ENCODE measurements at regions not wholly inside any gene's neighbourhood (a gene's known extent, or its start where the extent isn't known, plus 50 kb on each side); places are given as distances from the start of the nearest gene placed in this dataset.

- POLR2A ChIA-PET, result no interaction called here
- dilution Hi-C loops (cut with MboI; ENCODE audit: extremely low pct_ligation_motif_present, low sequenced_read_pairs), result no loop called here
These were observed 403.9 kb downstream of the MED13L start for GRCh38 chr12:115873451-115874082.

More at GRCh38 chr12:115873451-115874082, 403.9 kb downstream of the MED13L start:
- no peak overlapping the region for H3K9ac ChIP-seq (replicated peaks; ENCODE audit: extremely low read depth, insufficient read depth, low read length)
- H2AFZ ChIP-seq (ENCODE audit: low read depth, low read length), result no peak overlapping the region
- no peaks in the 10 kb centered on the region for H3K4me1 ChIP-seq (ENCODE audit: control insufficient read depth, extremely low read depth, insufficient read depth, low read length)
- no peaks in the 10 kb centered on the region for H3K9me3 ChIP-seq (replicated peaks; ENCODE audit: control insufficient read depth, insufficient read depth, low read length)
- no TSS peak for BruUV-seq (replicated peaks)
- FAIRE-seq (no peak), DNase-seq (ENCODE audit: low read depth, low spot score) (no peak)
- H3K9me1 ChIP-seq (replicated peaks; ENCODE audit: control insufficient read depth, extremely low read depth, insufficient read depth, low read length), result no peaks in the 10 kb centered on the region
- no peak overlapping the region for H3K4me3 ChIP-seq (replicated peaks in 1 of 3; ENCODE audit: insufficient read depth in 1 of 3, low read depth in 1 of 3, low read length in 3 of 3)
- no peak overlapping the region for H3K4me2 ChIP-seq (ENCODE audit: insufficient read depth, low read length)
- TF ChIP-seq POLR2A (IDR thresholded peaks at IDR 0.05; ENCODE audit: low read depth, low read length), result no peak
- no peak for TF ChIP-seq MAX (IDR thresholded peaks at IDR 0.05; ENCODE audit: insufficient read depth, insufficient read length)
- TF ChIP-seq EZH2 (IDR thresholded peaks at IDR 0.05; ENCODE audit: borderline replicate concordance, low read depth, low read length, severe bottlenecking), result no peak
- TF ChIP-seq CTCF (IDR thresholded peaks at IDR 0.05; ENCODE audit: extremely low read depth in 1 of 2, insufficient read depth in 1 of 2, low read depth in 1 of 2, low read length in 2 of 2), result no peak
- no peak for TF ChIP-seq MYC (IDR thresholded peaks at IDR 0.05; ENCODE audit: low read depth, low read length)
- no peak for TF ChIP-seq POLR2AphosphoS5 (IDR thresholded peaks at IDR 0.05; ENCODE audit: insufficient read depth, low read depth, low read length)
- TF ChIP-seq JUN (IDR thresholded peaks at IDR 0.05; ENCODE audit: borderline replicate concordance, insufficient read depth, insufficient read length, low read depth), result no peak
- TF ChIP-seq FOS (IDR thresholded peaks at IDR 0.05; ENCODE audit: borderline replicate concordance, insufficient read depth, low read length), result no peak
- TF ChIP-seq GATA2 (IDR thresholded peaks at IDR 0.05; ENCODE audit: insufficient read depth, insufficient read length, low read depth, low read length), result no peak
- CTCF ChIA-PET, result no interaction called here
- H4K20me1 ChIP-seq (replicated peaks; ENCODE audit: control insufficient read depth, extremely low read depth, insufficient read depth, low read length), result no peaks in the 10 kb centered on the region
- intact Hi-C loops (cut with micrococcal nuclease), result loop anchor here (5.0 kb wide), 1 partner anchor 1211 kb away; no protein-coding TSS in a partner anchor
- no peaks in the 10 kb centered on the region for H3K36me3 ChIP-seq (ENCODE audit: control insufficient read depth in 2 of 2, extremely low read depth in 1 of 2, insufficient read depth in 2 of 2, low read length in 2 of 2)
- no peaks in the 10 kb centered on the region for H3K79me2 ChIP-seq (ENCODE audit: control insufficient read depth, insufficient read depth, low read length)
- no peak overlapping the region for H3K27ac ChIP-seq (ENCODE audit: insufficient read depth, low read depth, low read length)
- no peaks in the 10 kb centered on the region for H3K27me3 ChIP-seq (ENCODE audit: control insufficient read depth in 2 of 2, insufficient read depth in 2 of 2, low read length in 2 of 2)

Data from endothelial cell of umbilical vein (primary cell).